C1 segment of cervical spinal cord (tissue), 14 donors: ENCODE measurements at regions not wholly inside any gene's neighbourhood (a gene's known extent, or its start where the extent isn't known, plus 50 kb on each side); places are given as distances from the start of the nearest gene placed in this dataset.

Source experiments
- DNase-seq, 14 donors: peaks; one replicate each; lab custom pipeline; 2025; lab: John Stamatoyannopoulos, UW

GRCh38 chr7:46507560-46507959 lies 586.5 kb upstream of the IGFBP3 start:
- DNase-seq = no peak

GRCh38 chr7:46494441-46494840 lies 573.4 kb upstream of the IGFBP3 start:
- DNase-seq = no peak

GRCh38 chr7:46494028-46494427 lies 573.0 kb upstream of the IGFBP3 start:
- DNase-seq = no peak

GRCh38 chr7:46493196-46493595 lies 572.1 kb upstream of the IGFBP3 start:
- DNase-seq = no peak

GRCh38 chr7:46492466-46492865 lies 571.4 kb upstream of the IGFBP3 start:
- DNase-seq = no peak

GRCh38 chr7:46490406-46490805 lies 569.3 kb upstream of the IGFBP3 start:
- no peak for DNase-seq

- DNase-seq = no peak
These were observed 568.0 kb upstream of the IGFBP3 start for GRCh38 chr7:46489106-46489505.

- no peak for DNase-seq
These were observed 567.5 kb upstream of the IGFBP3 start for GRCh38 chr7:46488607-46489006.

- DNase-seq = no peak
These were observed 565.5 kb upstream of the IGFBP3 start for GRCh38 chr7:46486256-46487206.

- no peak for DNase-seq
These were observed 564.5 kb upstream of the IGFBP3 start for GRCh38 chr7:46485481-46486065.

- no peak for DNase-seq
These were observed 563.8 kb upstream of the IGFBP3 start for GRCh38 chr7:46484906-46485305.

- DNase-seq = peak in 1 of 14 donors; percentile 2
These were observed 559.5 kb upstream of the IGFBP3 start for GRCh38 chr7:46480619-46481018.

- DNase-seq = no peak
These were observed 558.6 kb upstream of the IGFBP3 start for GRCh38 chr7:46479680-46480079.

- no peak for DNase-seq
These were observed 557.0 kb upstream of the IGFBP3 start for GRCh38 chr7:46478046-46478445.

GRCh38 chr7:46468753-46469356 lies 547.8 kb upstream of the IGFBP3 start:
- no peak for DNase-seq

GRCh38 chr7:46463170-46463569 lies 542.1 kb upstream of the IGFBP3 start:
- DNase-seq = no peak

- DNase-seq = no peak
These were observed 540.3 kb upstream of the IGFBP3 start for GRCh38 chr7:46461334-46461777.

- no peak for DNase-seq
These were observed 538.9 kb upstream of the IGFBP3 start for GRCh38 chr7:46459942-46460341.

GRCh38 chr7:46454816-46455215 lies 533.7 kb upstream of the IGFBP3 start:
- DNase-seq = no peak

GRCh38 chr7:46452561-46453135 lies 531.6 kb upstream of the IGFBP3 start:
- no peak for DNase-seq

- no peak for DNase-seq
These were observed 530.8 kb upstream of the IGFBP3 start for GRCh38 chr7:46451846-46452245.

- no peak for DNase-seq
These were observed 529.8 kb upstream of the IGFBP3 start for GRCh38 chr7:46450886-46451285.
